ENCODE measurements at regions not wholly inside any gene's neighbourhood (a gene's known extent, or its start where the extent isn't known, plus 50 kb on each side); places are given as distances from the start of the nearest gene placed in this dataset.
"Not testable (repeated sequence)": the region's sequence is repeated elsewhere in the genome, so short reads cannot be mapped to it uniquely, and the experiment has no call there.

GRCh38 chr15:77905301-77905920 is 172.1 kb downstream of the TBC1D2B start:
- H3K27ac ChIP-seq: no peak overlapping the region
- no peaks in the 10 kb centered on the region for H3K27me3 ChIP-seq
- no peaks in the 10 kb centered on the region for H3K9me3 ChIP-seq
- TF ChIP-seq CTCF (IDR thresholded peaks at IDR 0.05): no peak
- TF ChIP-seq POLR2A (IDR thresholded peaks at IDR 0.05): no peak
- TF ChIP-seq EP300 (IDR thresholded peaks at IDR 0.05): no peak
- no peaks in the 10 kb centered on the region for H3K4me1 ChIP-seq (ENCODE audit: insufficient read depth)
- WGBS, 3 donors: 85 to 86% (median 86%) methylated on average over 12 to 13 of the region's 13 CpGs
- no peaks in the 10 kb centered on the region for H3K36me3 ChIP-seq
- intact Hi-C loops (cut with DNase I): no loop called here
- peak in 1 of 5 donors; percentile 14 for DNase-seq
- no peak overlapping the region for H3K4me3 ChIP-seq

- H3K27me3 ChIP-seq: no peaks in the 10 kb centered on the region
- intact Hi-C loops (cut with DNase I): no loop called here
- H3K9me3 ChIP-seq: no peaks in the 10 kb centered on the region
- WGBS, 3 donors: 70 to 74% (median 72%) methylated on average over 5 of the region's 5 CpGs
- peak in 1 of 5 donors; percentile 11 for DNase-seq
- TF ChIP-seq CTCF (IDR thresholded peaks at IDR 0.05): no peak
- no peak for TF ChIP-seq EP300 (IDR thresholded peaks at IDR 0.05)
- no peak for TF ChIP-seq POLR2A (IDR thresholded peaks at IDR 0.05)
- H3K4me1 ChIP-seq (ENCODE audit: insufficient read depth): no peaks in the 10 kb centered on the region
- no peak overlapping the region for H3K4me3 ChIP-seq
- H3K36me3 ChIP-seq: no peaks in the 10 kb centered on the region
- no peak overlapping the region for H3K27ac ChIP-seq
These were observed 172.6 kb downstream of the TBC1D2B start for GRCh38 chr15:77904901-77905300.

- TF ChIP-seq EP300 (IDR thresholded peaks at IDR 0.05) (no peak), CTCF (IDR thresholded peaks at IDR 0.05) (no peak), POLR2A (IDR thresholded peaks at IDR 0.05) (no peak)
- peak in 1 of 5 donors; percentile 26 for DNase-seq
- no peaks in the 10 kb centered on the region for H3K4me1 ChIP-seq (ENCODE audit: insufficient read depth)
- no peaks in the 10 kb centered on the region for H3K27me3 ChIP-seq
- intact Hi-C loops (cut with DNase I): no loop called here
- no peak overlapping the region for H3K4me3 ChIP-seq
- no peaks in the 10 kb centered on the region for H3K9me3 ChIP-seq
- WGBS, 3 donors: 81 to 91% (median 82%) methylated on average over 5 of the region's 5 CpGs
- H3K36me3 ChIP-seq: no peaks in the 10 kb centered on the region
- H3K27ac ChIP-seq: no peak overlapping the region
These were observed 173.1 kb downstream of the TBC1D2B start for GRCh38 chr15:77904436-77904821.

- intact Hi-C loops (cut with DNase I): not testable (repeated sequence)
- WGBS, 3 donors: 90 to 93% (median 92%) methylated on average over 30 of the region's 30 CpGs
- DNase-seq: peak in 1 of 5 donors; percentile 21
These were observed 173.6 kb downstream of the TBC1D2B start for GRCh38 chr15:77903761-77904435.

GRCh38 chr15:77902921-77903760 is 174.4 kb downstream of the TBC1D2B start:
- intact Hi-C loops (cut with DNase I): not testable (repeated sequence)
- WGBS, 3 donors: 42 to 50% (median 49%) methylated on average over 12 to 13 of the region's 13 CpGs
- DNase-seq: peak in 1 of 5 donors; percentile 34

More at GRCh38 chr15:77903761-77904435, 173.6 kb downstream of the TBC1D2B start:
- not testable (repeated sequence) for H3K27ac ChIP-seq; H3K9me3 ChIP-seq; H3K4me3 ChIP-seq; H3K36me3 ChIP-seq; H3K4me1 ChIP-seq (ENCODE audit: insufficient read depth); H3K27me3 ChIP-seq

More at GRCh38 chr15:77902921-77903760, 174.4 kb downstream of the TBC1D2B start:
- not testable (repeated sequence) for H3K9me3 ChIP-seq; H3K4me3 ChIP-seq; H3K27me3 ChIP-seq; H3K4me1 ChIP-seq (ENCODE audit: insufficient read depth); H3K36me3 ChIP-seq; H3K27ac ChIP-seq

Measured in ovary (tissue), 7 donors.